WTC11 (cell line): ENCODE measurements at regions not wholly inside any gene's neighbourhood (a gene's known extent, or its start where the extent isn't known, plus 50 kb on each side); places are given as distances from the start of the nearest gene placed in this dataset.

Experiments used
- ESRRA ChIP-seq: sonication (generic); formaldehyde crosslinking; IDR thresholded peaks from 2 replicates; pipeline ENCODE4 v1.8.1; 2022; ENCODE audit warnings: mild to moderate bottlenecking, missing genetic modification reagents, borderline replicate concordance
- NR3C1 ChIP-seq: sonication (generic); formaldehyde crosslinking; conservative IDR thresholded peaks from 2 replicates; pipeline ENCODE4 v1.8.1; 2023; ENCODE audit warnings: low read depth, mild to moderate bottlenecking, missing genetic modification reagents
- ZNF232 ChIP-seq: sonication (generic); formaldehyde crosslinking; IDR thresholded peaks from 2 replicates; pipeline ENCODE4 v1.8.0; 2022; ENCODE audit warnings: mild to moderate bottlenecking, missing genetic modification reagents
- TF ChIP-seq, protein P1 (sequence below): sonication (generic); formaldehyde crosslinking; conservative IDR thresholded peaks from 2 replicates; pipeline ENCODE4 v1.8.1; 2022; ENCODE audit warnings: mild to moderate bottlenecking, missing genetic modification reagents
- TF ChIP-seq, protein P2 (sequence below): fragments of 200-600 bp; IDR thresholded peaks from 2 replicates; pipeline ENCODE4 v1.8.0; 2022; ENCODE audit warnings: antibody characterized with exemption

DNA sequence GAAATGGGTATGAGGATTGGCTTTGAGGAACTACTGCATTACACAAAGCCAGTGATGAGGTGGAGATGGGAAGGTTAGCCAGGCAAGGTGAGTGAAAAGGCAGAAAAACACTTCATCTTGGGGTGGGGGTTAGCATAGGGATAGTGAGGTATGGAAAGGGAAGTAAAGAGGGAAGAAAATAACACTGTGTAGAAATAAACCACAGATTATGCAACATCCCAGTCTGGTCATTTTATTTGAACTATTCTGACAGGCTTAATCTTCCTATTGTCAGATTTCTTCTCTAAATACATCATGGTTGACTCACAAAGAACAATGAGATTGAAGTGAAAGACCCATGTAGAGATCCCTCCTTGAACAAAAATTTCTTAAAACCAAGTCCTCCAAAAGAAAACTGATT lies 640.2 kb downstream of the PTPRC start:
- TF ChIP-seq, protein P1, sequence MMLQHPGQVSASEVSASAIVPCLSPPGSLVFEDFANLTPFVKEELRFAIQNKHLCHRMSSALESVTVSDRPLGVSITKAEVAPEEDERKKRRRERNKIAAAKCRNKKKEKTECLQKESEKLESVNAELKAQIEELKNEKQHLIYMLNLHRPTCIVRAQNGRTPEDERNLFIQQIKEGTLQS = no peak
- TF ChIP-seq, protein P2, sequence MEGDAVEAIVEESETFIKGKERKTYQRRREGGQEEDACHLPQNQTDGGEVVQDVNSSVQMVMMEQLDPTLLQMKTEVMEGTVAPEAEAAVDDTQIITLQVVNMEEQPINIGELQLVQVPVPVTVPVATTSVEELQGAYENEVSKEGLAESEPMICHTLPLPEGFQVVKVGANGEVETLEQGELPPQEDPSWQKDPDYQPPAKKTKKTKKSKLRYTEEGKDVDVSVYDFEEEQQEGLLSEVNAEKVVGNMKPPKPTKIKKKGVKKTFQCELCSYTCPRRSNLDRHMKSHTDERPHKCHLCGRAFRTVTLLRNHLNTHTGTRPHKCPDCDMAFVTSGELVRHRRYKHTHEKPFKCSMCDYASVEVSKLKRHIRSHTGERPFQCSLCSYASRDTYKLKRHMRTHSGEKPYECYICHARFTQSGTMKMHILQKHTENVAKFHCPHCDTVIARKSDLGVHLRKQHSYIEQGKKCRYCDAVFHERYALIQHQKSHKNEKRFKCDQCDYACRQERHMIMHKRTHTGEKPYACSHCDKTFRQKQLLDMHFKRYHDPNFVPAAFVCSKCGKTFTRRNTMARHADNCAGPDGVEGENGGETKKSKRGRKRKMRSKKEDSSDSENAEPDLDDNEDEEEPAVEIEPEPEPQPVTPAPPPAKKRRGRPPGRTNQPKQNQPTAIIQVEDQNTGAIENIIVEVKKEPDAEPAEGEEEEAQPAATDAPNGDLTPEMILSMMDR = no peak
- TF ChIP-seq ZNF232 (CRISPR knock-in tag) (no peak), NR3C1 (no peak), ESRRA (CRISPR knock-in tag) (no peak)
